HepG2 (cell line): ENCODE measurements at regions not wholly inside any gene's neighbourhood (a gene's known extent, or its start where the extent isn't known, plus 50 kb on each side); places are given as distances from the start of the nearest gene placed in this dataset.

Source experiments
- ARID4A ChIP-seq: sonication (generic); formaldehyde crosslinking; IDR thresholded peaks from 2 replicates; pipeline ENCODE4 v1.5.0; 2020; ENCODE audit warnings: mild to moderate bottlenecking, missing genetic modification reagents, borderline replicate concordance
- RERE ChIP-seq: IDR thresholded peaks from 2 replicates; pipeline ENCODE4 v1.6.1; 2016; ENCODE audit warnings: low read depth, missing genetic modification reagents, missing compliant biosample characterization
- STAT5B ChIP-seq: sonication (generic); formaldehyde crosslinking; IDR thresholded peaks from 2 replicates; pipeline ENCODE4 v1.4.0; 2020; ENCODE audit warnings: missing genetic modification reagents
- ZFP62 ChIP-seq: sonication (generic); formaldehyde crosslinking; IDR thresholded peaks from 2 replicates; pipeline ENCODE4 v1.4.0; 2020; ENCODE audit warnings: missing genetic modification reagents
- TF ChIP-seq, protein P1 (sequence below): sonication (generic); formaldehyde crosslinking; IDR thresholded peaks from 2 replicates; pipeline ENCODE4 v1.4.0; 2020; ENCODE audit warnings: missing genetic modification reagents, borderline replicate concordance

GRCh38 chr15:29457729-29458128 is 188.1 kb upstream of the NSMCE3 start (continued):
- TF ChIP-seq ARID4A (CRISPR knock-in tag) (no peak), ZFP62 (CRISPR knock-in tag) (no peak), STAT5B (CRISPR knock-in tag) (no peak), RERE (no peak)
- TF ChIP-seq, protein P1, sequence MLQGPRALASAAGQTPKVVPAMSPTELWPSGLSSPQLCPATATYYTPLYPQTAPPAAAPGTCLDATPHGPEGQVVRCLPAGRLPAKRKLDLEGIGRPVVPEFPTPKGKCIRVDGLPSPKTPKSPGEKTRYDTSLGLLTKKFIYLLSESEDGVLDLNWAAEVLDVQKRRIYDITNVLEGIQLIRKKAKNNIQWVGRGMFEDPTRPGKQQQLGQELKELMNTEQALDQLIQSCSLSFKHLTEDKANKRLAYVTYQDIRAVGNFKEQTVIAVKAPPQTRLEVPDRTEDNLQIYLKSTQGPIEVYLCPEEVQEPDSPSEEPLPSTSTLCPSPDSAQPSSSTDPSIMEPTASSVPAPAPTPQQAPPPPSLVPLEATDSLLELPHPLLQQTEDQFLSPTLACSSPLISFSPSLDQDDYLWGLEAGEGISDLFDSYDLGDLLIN (CRISPR knock-in tag) = no peak
